Ectodermal cell (in vitro differentiated cells): ENCODE measurements at regions not wholly inside any gene's neighbourhood (a gene's known extent, or its start where the extent isn't known, plus 50 kb on each side); places are given as distances from the start of the nearest gene placed in this dataset.

Experiments used
- H3K27ac ChIP-seq: 2 replicates; pipeline ENCODE4 v1.7.0; 2013; ENCODE audit warnings: mild to moderate bottlenecking, low read depth, low read length; ENCODE audit not compliant: insufficient read depth, poor library complexity, severe bottlenecking
- H3K27me3 ChIP-seq: 2 replicates; pipeline ENCODE4 v1.7.0; 2013; ENCODE audit warnings: mild to moderate bottlenecking, low read length; ENCODE audit not compliant: insufficient read depth, control insufficient read depth, poor library complexity, severe bottlenecking
- H3K36me3 ChIP-seq: one replicate; pipeline ENCODE4 v1.7.0; 2013; ENCODE audit warnings: low read length; ENCODE audit not compliant: control insufficient read depth, insufficient read depth
- H3K4me1 ChIP-seq: one replicate; pipeline ENCODE4 v1.7.0; 2013; ENCODE audit warnings: low read length; ENCODE audit not compliant: control insufficient read depth, insufficient read depth
- H3K4me3 ChIP-seq: 2 replicates; pipeline ENCODE4 v1.7.0; 2013; ENCODE audit warnings: low read depth, low read length, control low read depth; ENCODE audit not compliant: insufficient read depth
- H3K9me3 ChIP-seq: 2 replicates; pipeline ENCODE4 v1.7.0; 2013; ENCODE audit warnings: mild to moderate bottlenecking, low read length, moderate library complexity; ENCODE audit not compliant: control insufficient read depth
- WGBS, 2 experiments: methylation state at CpG; one replicate each; pipeline ENCODE4 v1.1.7; 2013; ENCODE audit warnings: missing lambda C conversion rate in 2 of 2; 5-methylcytosine and 5-hydroxymethylcytosine counted together

DNA sequence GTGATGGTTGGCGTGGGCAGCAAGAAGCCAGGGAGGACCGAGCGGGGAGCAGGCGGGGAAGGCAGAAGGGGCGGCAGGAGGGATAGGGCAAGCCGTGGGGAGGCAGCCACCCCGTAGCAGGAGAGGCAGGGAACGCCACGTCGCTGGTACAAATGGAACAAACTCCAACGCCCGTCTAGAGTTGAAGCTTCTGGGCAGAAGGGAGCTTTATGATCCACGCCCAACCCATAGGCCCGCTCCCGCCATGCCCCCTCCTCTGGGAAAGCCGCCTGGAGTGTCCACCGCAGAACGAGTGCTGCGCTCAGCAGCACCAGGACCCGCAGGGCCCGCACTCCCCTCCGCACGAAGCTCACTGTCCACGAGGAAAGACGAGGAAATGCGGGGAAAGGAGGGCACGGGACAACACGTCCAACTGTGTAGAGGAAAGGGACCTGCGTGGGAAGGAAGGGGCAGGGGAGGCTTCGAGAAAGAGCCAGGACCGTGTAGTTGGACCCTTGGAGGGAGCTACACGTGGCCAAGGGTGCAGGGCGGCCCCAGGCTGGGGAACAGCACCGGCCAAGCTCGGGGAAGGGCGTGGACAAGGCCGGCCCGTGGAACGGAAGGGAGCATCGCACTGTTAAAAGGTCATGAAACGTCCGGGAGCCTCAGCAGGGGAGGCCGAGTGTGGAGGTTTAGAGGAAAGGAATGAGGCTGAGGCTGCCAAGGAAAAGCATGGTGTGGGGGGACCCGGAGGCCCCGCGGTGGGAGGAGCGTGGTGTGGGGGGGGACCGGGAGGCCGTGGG, 204.0 kb downstream of the DLL1 start:
- Histone ChIP-seq H3K4me3 (no peak overlapping the region), H3K9me3 (no peaks in the 10 kb centered on the region), H3K36me3 (no peaks in the 10 kb centered on the region), H3K4me1 (peaks cover 12% of the 10 kb centered on the region), H3K27me3 (peaks cover 5% of the 10 kb centered on the region), H3K27ac (no peak overlapping the region)
- 93 to 94% methylated on average over 49 of the region's 49 CpGs for WGBS, 2 experiments

DNA sequence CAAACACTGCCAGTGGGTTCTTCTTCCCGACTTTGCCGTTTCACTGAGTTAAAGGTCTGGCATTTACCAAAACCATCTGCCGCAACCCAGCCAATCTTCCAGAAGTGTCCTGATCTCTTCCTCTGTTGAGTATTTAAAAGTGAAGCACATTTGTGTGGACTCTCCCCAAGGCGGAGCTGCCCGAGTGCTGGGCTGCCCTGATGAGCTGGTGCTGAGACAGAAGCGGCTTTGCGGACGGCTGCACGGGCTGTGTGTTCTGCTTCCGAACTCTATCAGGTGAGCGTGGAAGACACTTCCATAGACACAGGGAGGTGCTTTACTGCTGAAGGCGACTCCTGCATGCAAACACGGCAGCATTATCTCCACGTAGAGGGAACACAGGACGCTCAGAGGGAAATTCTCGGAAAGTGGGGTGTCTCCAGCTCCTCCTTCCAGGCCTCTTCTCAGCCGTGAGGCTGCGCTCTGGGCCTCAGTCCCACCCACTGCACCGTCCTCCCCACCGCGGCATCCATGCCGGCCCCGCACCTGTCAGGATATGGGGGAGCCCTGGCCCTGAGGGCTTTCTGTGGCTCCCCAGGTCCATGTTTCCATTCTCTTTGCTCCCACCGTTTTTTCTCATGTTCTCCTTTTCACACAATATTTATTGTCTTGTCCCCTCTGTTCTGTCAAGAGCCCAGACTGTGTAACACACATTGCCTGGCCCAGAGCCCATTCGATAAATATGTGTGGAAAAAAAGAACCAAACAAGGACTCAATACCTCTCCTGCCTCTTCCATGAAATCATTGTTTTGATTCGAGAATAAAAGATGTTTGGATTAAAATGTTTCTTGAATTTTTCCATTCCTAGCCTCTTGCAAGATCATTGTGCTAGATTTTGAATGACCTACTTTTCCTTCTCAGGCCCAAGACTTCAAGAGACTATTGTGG, 205.1 kb downstream of the DLL1 start:
- H3K4me1 ChIP-seq, result peaks cover 20% of the 10 kb centered on the region
- H3K36me3 ChIP-seq, result no peaks in the 10 kb centered on the region
- WGBS, 2 experiments, result 86% methylated on average over 25 to 26 of the region's 26 CpGs
- no peak overlapping the region for H3K4me3 ChIP-seq
- no peaks in the 10 kb centered on the region for H3K9me3 ChIP-seq
- H3K27me3 ChIP-seq, result peaks cover 5% of the 10 kb centered on the region
- H3K27ac ChIP-seq, result no peak overlapping the region

DNA sequence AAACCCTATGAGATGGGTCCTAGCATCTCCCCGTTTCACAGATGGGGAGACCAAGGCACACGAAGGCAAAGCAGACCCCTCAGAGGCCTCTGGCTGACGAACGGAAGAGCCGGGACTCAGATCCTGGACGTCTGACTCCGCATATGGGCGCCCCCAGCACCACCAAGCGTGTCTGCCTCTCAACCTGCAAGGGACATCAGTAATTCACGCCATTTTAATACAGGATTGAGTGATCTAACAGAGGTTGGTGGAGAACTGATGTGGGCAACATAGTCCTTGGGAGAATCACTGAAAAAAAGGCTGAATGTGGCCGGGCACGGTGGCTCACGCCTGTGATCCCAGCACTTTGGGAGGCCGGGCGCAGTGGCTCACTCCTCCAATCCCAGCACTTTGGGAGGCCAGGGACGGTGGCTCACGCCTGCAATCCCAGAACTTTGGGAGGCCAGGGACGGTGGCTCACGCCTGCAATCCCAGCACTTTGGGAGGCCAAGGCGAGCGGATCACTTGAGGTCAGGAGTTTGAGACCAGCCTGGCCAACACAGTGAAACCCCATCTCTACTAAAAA, 206.6 kb downstream of the DLL1 start:
- WGBS, 2 experiments, result 93% methylated on average over 18 to 20 of the region's 21 CpGs
- no peak overlapping the region for H3K4me3 ChIP-seq

DNA sequence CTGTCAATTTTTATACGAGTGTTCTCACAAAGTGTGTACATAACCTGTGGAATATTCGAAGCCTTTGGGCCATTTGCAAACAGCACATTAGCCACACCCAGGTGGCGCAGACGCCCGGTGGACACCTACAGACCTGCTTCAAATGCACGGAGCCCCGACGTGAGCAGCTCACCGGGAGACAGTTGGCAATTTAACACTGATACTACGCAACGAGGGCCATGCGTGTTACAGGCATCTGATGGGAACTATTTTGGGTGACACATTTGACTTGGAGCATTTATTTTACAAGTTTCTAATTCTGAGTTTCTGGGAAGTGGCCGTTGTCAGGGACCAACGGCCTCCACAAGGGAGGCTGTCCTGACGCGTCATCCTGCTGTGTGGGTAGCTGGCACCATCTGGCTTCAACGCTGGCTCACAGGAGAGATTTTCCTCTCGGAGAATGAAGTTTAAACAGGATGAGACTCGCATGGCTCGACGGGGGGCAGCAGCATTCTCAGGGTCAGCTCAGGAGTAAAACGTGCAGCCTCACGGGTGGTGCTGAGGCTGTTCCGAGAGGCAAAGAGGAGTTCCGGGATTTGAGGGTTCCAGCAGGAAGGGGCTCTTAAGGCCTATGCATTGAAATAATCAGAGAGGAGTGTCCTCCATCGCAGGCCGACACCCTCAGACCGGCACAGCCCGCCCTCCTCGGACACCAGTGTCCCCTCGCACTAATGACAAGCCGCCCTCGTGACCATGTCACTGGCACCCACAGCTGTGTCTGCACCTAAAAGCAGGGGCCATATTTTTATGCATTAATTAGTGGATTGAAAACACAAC, 207.4 kb downstream of the DLL1 start:
- WGBS, 2 experiments, result 93 to 94% methylated on average over 33 of the region's 33 CpGs
- Histone ChIP-seq H3K27ac (no peak overlapping the region), H3K4me1 (peaks cover 27% of the 10 kb centered on the region), H3K4me3 (no peak overlapping the region), H3K27me3 (peaks cover 5% of the 10 kb centered on the region), H3K9me3 (no peaks in the 10 kb centered on the region), H3K36me3 (no peaks in the 10 kb centered on the region)

More for the DNA sequence above, 206.6 kb downstream of the DLL1 start:
- no peak overlapping the region for H3K27ac ChIP-seq
- peaks cover 27% of the 10 kb centered on the region for H3K4me1 ChIP-seq
- no peaks in the 10 kb centered on the region for H3K9me3 ChIP-seq
- peaks cover 5% of the 10 kb centered on the region for H3K27me3 ChIP-seq
- H3K36me3 ChIP-seq, result no peaks in the 10 kb centered on the region

DNA sequence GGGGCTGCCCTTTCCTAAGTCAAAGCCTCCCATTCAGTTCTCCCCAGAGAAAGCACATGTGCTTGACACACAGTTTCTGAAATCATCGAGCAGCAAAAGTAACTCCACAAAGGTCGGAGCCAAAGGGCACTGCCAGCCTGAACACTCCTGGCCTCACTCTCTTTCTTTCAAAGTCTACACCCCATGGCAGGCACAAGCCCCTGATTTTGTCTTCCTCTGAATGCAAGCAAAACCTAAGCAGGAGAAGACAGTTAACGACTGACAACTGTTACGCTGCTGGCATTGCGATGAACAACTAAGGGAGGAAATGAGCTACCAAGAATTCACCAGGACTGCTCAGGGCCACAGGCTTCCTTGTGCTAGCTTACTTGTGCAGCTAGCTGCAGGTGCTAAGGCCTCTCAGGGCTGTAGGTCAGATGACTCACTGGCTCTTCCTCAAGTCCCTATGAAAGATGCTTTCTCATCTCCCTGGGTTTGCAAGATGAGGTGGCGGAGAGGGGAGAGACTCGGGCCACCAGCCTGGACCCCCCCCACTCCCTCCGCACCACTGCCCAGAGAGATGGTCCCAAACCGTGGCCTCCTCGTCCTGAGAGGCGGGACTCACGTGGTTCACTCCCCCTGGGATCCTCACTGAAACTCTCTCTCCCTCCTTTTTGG, 208.2 kb downstream of the DLL1 start:
- no peak overlapping the region for H3K4me3 ChIP-seq
- H3K4me1 ChIP-seq, result peaks cover 27% of the 10 kb centered on the region
- WGBS, 2 experiments, result 91 to 94% methylated on average over 12 of the region's 12 CpGs
- H3K27me3 ChIP-seq, result peaks cover 5% of the 10 kb centered on the region
- H3K9me3 ChIP-seq, result no peaks in the 10 kb centered on the region
- H3K36me3 ChIP-seq, result no peaks in the 10 kb centered on the region
- H3K27ac ChIP-seq, result no peak overlapping the region

DNA sequence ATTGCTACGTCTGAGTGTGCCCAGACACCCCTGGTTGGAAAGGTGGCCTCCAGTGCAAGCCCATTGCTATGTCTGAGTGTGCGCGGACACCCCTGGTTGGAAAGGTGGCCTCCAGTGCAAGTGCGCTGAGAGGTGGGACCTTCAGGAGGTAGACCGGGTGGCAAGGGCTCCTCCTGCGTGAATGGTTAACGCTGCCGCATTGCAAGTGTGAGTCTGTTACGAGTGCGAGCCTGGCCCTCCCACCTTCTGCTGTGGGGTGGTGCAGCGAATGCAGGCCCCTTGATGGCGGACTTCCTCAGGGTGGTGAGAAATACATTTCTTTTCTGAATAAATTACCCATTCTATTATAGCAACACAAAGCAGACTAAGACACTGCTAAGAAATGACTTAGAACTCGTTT, 208.8 kb downstream of the DLL1 start:
- Histone ChIP-seq H3K9me3 (no peaks in the 10 kb centered on the region), H3K36me3 (no peaks in the 10 kb centered on the region), H3K27ac (no peak overlapping the region), H3K27me3 (peaks cover 5% of the 10 kb centered on the region), H3K4me3 (no peak overlapping the region), H3K4me1 (peaks cover 27% of the 10 kb centered on the region)
- WGBS, 2 experiments, result 94 to 96% methylated on average over 13 of the region's 13 CpGs

DNA sequence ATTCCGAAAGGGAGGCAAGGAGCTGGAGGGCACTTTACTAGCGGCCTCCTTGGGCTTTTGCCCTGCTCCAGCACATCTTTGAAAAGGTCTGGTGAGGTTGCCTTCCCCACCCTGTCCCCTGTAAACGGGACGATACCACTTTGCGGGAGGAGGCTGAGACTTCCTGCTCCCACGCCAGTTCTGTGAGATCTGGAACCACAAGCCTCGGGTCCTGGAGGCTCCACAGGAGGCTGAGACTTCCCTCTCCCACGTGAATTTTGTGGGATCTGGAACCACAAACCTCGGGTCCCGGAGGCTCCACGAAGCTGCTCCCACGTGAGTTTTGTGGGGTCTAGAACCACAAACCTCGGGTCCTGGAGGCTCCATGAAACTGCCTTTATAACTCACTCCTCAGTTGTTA, 209.3 kb downstream of the DLL1 start:
- Histone ChIP-seq H3K4me3 (no peak overlapping the region), H3K4me1 (peaks cover 27% of the 10 kb centered on the region), H3K9me3 (no peaks in the 10 kb centered on the region), H3K27ac (no peak overlapping the region), H3K36me3 (no peaks in the 10 kb centered on the region), H3K27me3 (peaks cover 5% of the 10 kb centered on the region)
- WGBS, 2 experiments, result 91 to 92% methylated on average over 13 of the region's 13 CpGs

DNA sequence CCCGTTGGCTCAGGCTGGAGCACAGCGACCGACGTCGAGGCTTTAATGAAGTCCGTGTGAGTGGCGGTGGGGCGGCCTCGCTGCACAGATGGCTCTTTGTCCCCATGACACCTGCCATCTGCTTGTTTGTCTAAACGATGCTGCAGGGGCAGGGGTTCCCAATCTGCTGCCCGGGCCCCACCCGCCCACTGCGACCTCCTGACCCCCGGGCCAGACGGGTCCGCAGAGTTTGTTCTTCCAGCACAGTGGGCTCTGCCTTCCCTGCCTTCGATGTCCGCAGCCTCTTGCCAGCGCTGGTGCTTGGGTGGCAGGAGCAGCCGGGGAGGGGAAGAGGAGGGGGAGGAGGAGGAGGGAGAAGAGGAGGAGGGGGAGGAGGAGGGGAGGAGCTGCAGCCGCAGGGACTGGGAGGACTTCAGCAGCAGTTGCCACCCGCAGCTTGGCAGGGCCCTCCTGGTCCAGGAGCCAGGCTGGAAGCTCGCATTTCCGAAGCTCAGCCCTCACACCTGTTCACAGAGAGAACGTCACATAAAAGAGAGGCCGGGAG, 210.0 kb downstream of the DLL1 start:
- Histone ChIP-seq H3K4me3 (no peak overlapping the region), H3K27ac (peak overlapping the region; percentile 83), H3K4me1 (peaks cover 27% of the 10 kb centered on the region), H3K36me3 (no peaks in the 10 kb centered on the region), H3K27me3 (peaks cover 5% of the 10 kb centered on the region), H3K9me3 (no peaks in the 10 kb centered on the region)
- 32 to 37% methylated on average over 24 to 25 of the region's 26 CpGs for WGBS, 2 experiments

DNA sequence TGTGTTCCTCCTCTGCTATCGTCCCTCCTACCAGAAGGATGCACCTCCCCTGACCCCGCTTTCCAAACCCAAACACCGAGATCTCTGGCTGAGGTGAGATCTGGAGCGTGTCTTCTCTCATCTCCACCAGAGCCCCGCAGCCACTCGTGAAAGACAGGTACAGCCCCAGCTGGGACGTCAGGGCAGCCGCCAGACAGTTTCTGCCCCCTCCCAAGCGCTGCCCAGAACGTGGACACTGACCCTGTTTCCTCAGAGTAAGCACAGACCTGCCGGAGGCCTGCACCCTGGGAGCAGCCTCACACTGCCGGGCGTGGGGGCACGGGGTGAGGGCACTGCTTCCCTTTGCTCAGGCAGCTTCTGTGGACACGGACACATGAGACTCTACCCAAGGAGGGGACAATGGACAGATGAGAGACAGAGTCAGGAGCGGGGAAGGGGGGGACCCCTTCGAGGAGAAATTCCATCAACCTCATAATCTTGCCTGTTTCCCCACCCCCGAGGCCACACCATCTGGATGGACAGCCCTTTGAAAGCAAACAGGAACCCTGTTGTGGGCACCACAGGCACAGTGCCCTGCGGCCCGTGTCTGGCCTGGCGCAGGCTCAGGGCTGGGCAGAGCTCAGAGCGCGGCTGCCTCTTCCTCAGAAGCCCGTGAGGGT, 210.6 kb downstream of the DLL1 start:
- Histone ChIP-seq H3K4me1 (peaks cover 23% of the 10 kb centered on the region), H3K9me3 (no peaks in the 10 kb centered on the region), H3K27me3 (peaks cover 5% of the 10 kb centered on the region), H3K36me3 (no peaks in the 10 kb centered on the region), H3K27ac (peak overlapping the region; percentile 83), H3K4me3 (no peak overlapping the region)
- 74 to 77% methylated on average over 24 of the region's 24 CpGs for WGBS, 2 experiments
